ENCODE measurements at regions not wholly inside any gene's neighbourhood (a gene's known extent, or its start where the extent isn't known, plus 50 kb on each side); places are given as distances from the start of the nearest gene placed in this dataset.
A peak's percentile ranks its signal among the peaks of the same experiment; 100 is the strongest.
"Not testable (repeated sequence)": the region's sequence is repeated elsewhere in the genome, so short reads cannot be mapped to it uniquely, and the experiment has no call there.

DNA sequence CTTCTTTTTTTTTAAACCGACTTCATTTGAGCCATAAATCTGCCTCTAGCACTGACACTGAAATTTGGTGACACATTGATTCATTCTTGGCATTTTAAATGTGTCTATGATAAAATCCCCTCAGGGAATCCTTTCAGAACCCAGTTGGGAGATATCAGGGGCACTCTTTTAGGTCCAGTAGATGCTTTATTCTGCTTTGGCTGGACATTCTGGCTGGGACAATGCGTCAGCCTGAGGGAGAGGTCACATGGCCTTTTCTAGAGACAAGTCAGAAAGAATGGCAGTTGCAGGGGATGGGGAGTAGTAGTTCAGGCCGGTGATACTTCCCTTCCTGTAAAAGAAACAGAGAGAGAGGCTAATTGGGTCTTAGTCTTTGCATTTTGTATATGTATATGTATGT lies 63.1 kb downstream of the TRIM43 start:
- H3K27me3 Mint-ChIP-seq (ENCODE audit: low read depth); H3K4me1 Mint-ChIP-seq: not testable (repeated sequence)

GRCh38 chr2:95656553-95656952 lies 64.8 kb downstream of the TRIM43 start:
- H3K36me3 Mint-ChIP-seq (ENCODE audit: low read depth); H3K27me3 Mint-ChIP-seq (ENCODE audit: low read depth); H3K27ac Mint-ChIP-seq (ENCODE audit: unreplicated experiment); H3K4me1 Mint-ChIP-seq; H3K9me3 Mint-ChIP-seq; H3K4me3 Mint-ChIP-seq; DNase-seq (ENCODE audit: low read depth, low spot score): not testable (repeated sequence)

More for the DNA sequence above, 63.1 kb downstream of the TRIM43 start:
- H3K27ac Mint-ChIP-seq (ENCODE audit: unreplicated experiment); H3K4me3 Mint-ChIP-seq; H3K36me3 Mint-ChIP-seq (ENCODE audit: low read depth); H3K9me3 Mint-ChIP-seq; DNase-seq (ENCODE audit: low read depth, low spot score): not testable (repeated sequence)

DNA sequence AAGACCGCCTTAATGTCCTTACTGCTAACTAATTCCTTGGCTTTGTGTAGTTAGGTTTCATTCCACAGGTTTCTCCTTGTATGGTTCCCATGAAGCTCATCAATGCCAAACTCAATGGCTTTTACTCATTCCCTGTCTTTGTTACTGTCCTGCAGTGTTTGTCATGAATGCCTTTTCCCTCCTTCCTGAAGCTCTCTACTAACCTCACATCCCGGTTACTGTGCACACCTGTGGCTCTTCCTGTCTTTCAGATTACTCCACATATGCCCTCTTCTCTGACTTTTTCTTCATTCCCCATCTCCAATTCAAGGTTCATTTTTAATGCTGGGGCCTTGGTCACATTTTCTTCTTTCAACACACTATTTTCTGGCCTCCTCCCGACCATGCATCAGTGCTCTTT lies 66.1 kb downstream of the TRIM43 start:
- Mint-ChIP-seq H3K27ac (ENCODE audit: unreplicated experiment) (peak overlapping the region; percentile 0), H3K4me1 (peaks cover 18% of the 10 kb centered on the region)
- H3K27me3 Mint-ChIP-seq (ENCODE audit: low read depth); DNase-seq (ENCODE audit: low read depth, low spot score); H3K9me3 Mint-ChIP-seq; H3K36me3 Mint-ChIP-seq (ENCODE audit: low read depth); H3K4me3 Mint-ChIP-seq: not testable (repeated sequence)

DNA sequence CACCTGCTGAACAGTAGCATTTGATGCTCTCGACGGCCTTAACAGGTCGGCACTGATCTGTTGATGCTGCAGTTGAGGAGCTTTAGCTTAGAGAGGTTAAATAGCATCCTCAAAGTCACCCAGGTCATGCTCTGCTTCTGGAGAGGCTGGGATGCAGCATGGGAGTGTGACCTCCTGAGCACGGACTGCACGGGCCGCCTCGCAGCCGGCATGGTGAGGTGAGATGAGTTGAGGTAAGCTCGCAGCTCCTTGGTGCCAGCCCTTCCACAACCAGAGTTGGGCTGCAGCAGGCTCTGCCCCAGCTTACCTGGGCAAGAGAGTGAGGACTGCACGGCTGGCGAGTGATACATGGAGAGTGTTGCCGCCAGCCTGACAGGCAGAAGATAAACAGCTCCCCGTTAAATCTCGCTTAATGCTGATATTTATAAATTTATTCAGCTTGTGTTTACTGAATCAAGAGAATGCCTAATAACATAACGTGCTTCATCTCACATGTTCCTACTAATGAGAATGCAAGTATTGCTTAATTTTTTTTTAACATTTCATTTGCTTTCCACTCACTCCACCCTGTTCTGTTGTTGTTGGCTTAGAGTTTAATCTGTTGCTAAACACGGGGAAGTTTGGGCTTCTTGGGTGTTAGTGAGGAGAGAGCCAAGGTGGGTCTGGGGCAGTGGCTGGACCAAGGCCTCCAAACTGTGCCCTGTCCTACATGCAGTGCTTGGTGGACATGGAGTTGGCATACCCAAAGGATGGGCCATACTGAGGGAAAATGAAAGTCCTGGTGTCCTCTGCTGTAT lies 69.2 kb downstream of the TRIM43 start:
- not testable (repeated sequence) for H3K27me3 Mint-ChIP-seq (ENCODE audit: low read depth); DNase-seq (ENCODE audit: low read depth, low spot score); H3K36me3 Mint-ChIP-seq (ENCODE audit: low read depth); H3K4me3 Mint-ChIP-seq; H3K9me3 Mint-ChIP-seq; H3K27ac Mint-ChIP-seq (ENCODE audit: unreplicated experiment)
- H3K4me1 Mint-ChIP-seq, result peaks cover 43% of the 10 kb centered on the region

- DNase-seq (ENCODE audit: low read depth, low spot score), result peak; percentile 65
- not testable (repeated sequence) for H3K27me3 Mint-ChIP-seq (ENCODE audit: low read depth)
Observed at GRCh38 chr2:95663471-95664441, 72.0 kb downstream of the TRIM43 start.

GRCh38 chr2:95666636-95667035 lies 74.8 kb downstream of the TRIM43 start:
- not testable (repeated sequence) for DNase-seq (ENCODE audit: low read depth, low spot score); H3K36me3 Mint-ChIP-seq (ENCODE audit: low read depth); H3K27me3 Mint-ChIP-seq (ENCODE audit: low read depth); H3K9me3 Mint-ChIP-seq; H3K27ac Mint-ChIP-seq (ENCODE audit: unreplicated experiment); H3K4me3 Mint-ChIP-seq
- H3K4me1 Mint-ChIP-seq, result peaks cover 65% of the 10 kb centered on the region

More at GRCh38 chr2:95663471-95664441, 72.0 kb downstream of the TRIM43 start:
- not testable (repeated sequence) for H3K36me3 Mint-ChIP-seq (ENCODE audit: low read depth); H3K9me3 Mint-ChIP-seq
- H3K27ac Mint-ChIP-seq (ENCODE audit: unreplicated experiment), result peak overlapping the region; percentile 84
- H3K4me1 Mint-ChIP-seq, result peaks cover 55% of the 10 kb centered on the region
- peak overlapping the region; percentile 76 for H3K4me3 Mint-ChIP-seq

- Mint-ChIP-seq H3K4me1 (peaks cover 58% of the 10 kb centered on the region), H3K4me3 (no peak overlapping the region), H3K27ac (ENCODE audit: unreplicated experiment) (no peak overlapping the region), H3K27me3 (ENCODE audit: low read depth) (no peaks in the 10 kb centered on the region), H3K36me3 (ENCODE audit: low read depth) (no peaks in the 10 kb centered on the region), H3K9me3 (peaks cover 3% of the 10 kb centered on the region)
- TF ChIP-seq CTCF (conservative IDR thresholded peaks at IDR 0.05), result no peak
- DNase-seq (ENCODE audit: low read depth, low spot score), result no peak
Observed at GRCh38 chr2:95667480-95667879, 75.7 kb downstream of the TRIM43 start.

DNA sequence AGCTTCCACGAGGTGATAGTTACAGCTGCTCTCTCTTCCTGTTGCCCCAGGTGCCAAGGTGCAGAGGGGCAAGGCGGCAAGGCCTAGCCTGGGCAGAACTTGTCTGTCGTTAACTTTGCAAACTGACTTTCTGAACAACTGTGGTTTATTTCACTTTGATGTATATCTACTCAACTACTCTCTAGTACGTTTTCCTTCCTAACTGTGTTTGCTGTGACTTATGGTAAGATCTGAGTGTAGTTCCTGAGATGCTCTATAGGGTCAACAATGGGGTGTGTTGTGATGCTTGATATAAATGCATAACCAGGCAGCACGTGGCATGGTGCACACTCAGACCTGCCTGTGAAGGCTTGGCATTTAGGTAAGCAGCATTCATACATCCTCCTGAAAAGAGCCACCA lies 77.1 kb downstream of the TRIM43 start:
- not testable (repeated sequence) for H3K9me3 Mint-ChIP-seq; H3K27me3 Mint-ChIP-seq (ENCODE audit: low read depth); DNase-seq (ENCODE audit: low read depth, low spot score); H3K36me3 Mint-ChIP-seq (ENCODE audit: low read depth); H3K4me3 Mint-ChIP-seq; H3K27ac Mint-ChIP-seq (ENCODE audit: unreplicated experiment)
- H3K4me1 Mint-ChIP-seq, result peaks cover 43% of the 10 kb centered on the region
